CD4-positive, alpha-beta memory T cell (primary cell): ENCODE measurements at regions not wholly inside any gene's neighbourhood (a gene's known extent, or its start where the extent isn't known, plus 50 kb on each side); places are given as distances from the start of the nearest gene placed in this dataset.

Experiments used
- CTCF ChIA-PET: fragments of 350-600 bp; sonication (Branson Sonifier 250); formaldehyde crosslinking; loops from one replicate; lab custom pipeline; 2021; ENCODE audit warnings: inconsistent platforms; ENCODE audit not compliant: partially characterized antibody; lab: Charles Lee
- POLR2A ChIA-PET: fragments of 350-600 bp; sonication (Branson Sonifier 250); formaldehyde crosslinking; loops from one replicate; lab custom pipeline; 2021; ENCODE audit not compliant: partially characterized antibody; lab: Charles Lee
- DNase-seq, 5 donors: peaks; one replicate each; pipeline versions ENCODE4 v3.0.0 to v3.0.0-alpha.2; 2020 to 2022; ENCODE audit warnings: mixed read lengths in 1 of 5
- H3K27ac ChIP-seq: one replicate; pipeline ENCODE4 v1.7.0; 2013; ENCODE audit warnings: low read depth, low read length
- H3K27me3 ChIP-seq: 2 replicates; pipeline ENCODE4 v1.7.0; 2013; ENCODE audit warnings: mild to moderate bottlenecking, low read length, moderate library complexity; ENCODE audit not compliant: insufficient read depth
- H3K36me3 ChIP-seq: 2 replicates; pipeline ENCODE4 v1.7.0; 2013; ENCODE audit warnings: mild to moderate bottlenecking, low read length, moderate library complexity; ENCODE audit not compliant: insufficient read depth
- H3K4me1 ChIP-seq: 2 replicates; pipeline ENCODE4 v1.7.0; 2013; ENCODE audit warnings: mild to moderate bottlenecking, low read length, moderate library complexity; ENCODE audit not compliant: insufficient read depth
- H3K4me3 ChIP-seq, 2 donors: one replicate each; pipeline ENCODE4 v1.7.0; 2013; ENCODE audit warnings: low read length in 2 of 2, mild to moderate bottlenecking in 1 of 2
- H3K9me3 ChIP-seq, 2 donors: one replicate each; pipeline ENCODE4 v1.7.0; 2013; ENCODE audit warnings: low read length in 2 of 2, control low read depth in 1 of 2; ENCODE audit not compliant: control insufficient read depth in 1 of 2
- H3K27ac Mint-ChIP-seq, 7 donors: one replicate each; pipeline ENCODE4 v1.8.0; 2020 to 2021; ENCODE audit warnings: mixed read lengths in 7 of 7, mild to moderate bottlenecking in 6 of 7, inconsistent platforms in 3 of 7, moderate library complexity in 3 of 7
- H3K27me3 Mint-ChIP-seq, 2 donors: one replicate each; pipeline ENCODE4 v1.8.0; 2020 to 2021; ENCODE audit warnings: mixed read lengths in 2 of 2
- H3K36me3 Mint-ChIP-seq, 2 donors: one replicate each; pipeline ENCODE4 v1.8.0; 2020 to 2021; ENCODE audit warnings: mixed read lengths in 2 of 2, inconsistent platforms in 1 of 2, mild to moderate bottlenecking in 1 of 2
- H3K4me1 Mint-ChIP-seq, 4 donors: one replicate each; pipeline ENCODE4 v1.8.0; 2020 to 2021; ENCODE audit warnings: mixed read lengths in 4 of 4, mild to moderate bottlenecking in 1 of 4
- H3K4me3 Mint-ChIP-seq, 8 donors: one replicate each; pipeline ENCODE4 v1.8.0; 2020 to 2021; ENCODE audit warnings: mixed read lengths in 8 of 8, mild to moderate bottlenecking in 7 of 8, moderate library complexity in 6 of 8, inconsistent platforms in 3 of 8
- H3K9me3 Mint-ChIP-seq, 8 donors: one replicate each; pipeline ENCODE4 v1.8.0; 2020 to 2021; ENCODE audit warnings: mixed read lengths in 8 of 8, mild to moderate bottlenecking in 5 of 8, inconsistent platforms in 3 of 8, moderate library complexity in 1 of 8
- intact Hi-C: fragments of 100-400 bp; cut with micrococcal nuclease; formaldehyde crosslinking; loops from one replicate; pipeline ENCODE4 v1.15.1; 2023

DNA sequence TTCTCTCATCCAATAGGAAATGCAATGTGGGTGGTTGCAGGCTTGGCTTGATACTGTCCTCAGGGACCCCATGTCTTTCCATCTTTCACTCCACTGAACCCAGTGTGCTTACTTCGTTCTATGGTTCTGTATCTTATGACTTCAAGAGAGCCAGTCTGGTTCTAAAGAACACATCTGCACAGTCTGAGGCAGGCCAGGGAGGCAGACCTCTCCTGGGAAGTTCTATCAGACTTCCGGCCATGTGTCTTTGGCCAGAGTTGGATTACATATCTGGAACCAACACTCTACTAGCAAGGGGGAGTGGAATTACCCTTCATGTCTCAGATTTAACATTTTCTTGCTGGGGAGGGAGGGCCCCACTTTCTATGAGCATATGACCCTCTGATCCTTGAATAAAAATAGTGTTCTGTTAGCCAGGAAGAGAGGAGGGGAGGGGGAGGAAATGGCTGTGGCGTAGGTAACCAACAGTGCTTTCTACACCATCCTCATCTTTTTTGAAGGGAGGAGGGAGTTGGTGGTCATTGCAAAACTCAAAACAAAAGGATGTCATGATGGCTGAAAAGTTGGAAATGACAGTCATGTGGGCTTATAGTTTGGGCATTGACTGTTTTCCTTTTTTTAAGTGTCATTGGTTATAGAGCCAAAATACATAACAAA is 370.2 kb downstream of the GATA3 start:
- H3K9me3 ChIP-seq = no peaks in the 10 kb centered on the region
- H3K27me3 ChIP-seq = no peaks in the 10 kb centered on the region
- Mint-ChIP-seq H3K4me1 (peaks cover 13 to 19% (median 14%) of the 10 kb centered on the region in 4 donors), H3K36me3 (no peaks in the 10 kb centered on the region), H3K4me3 (peak overlapping the region in 4 of 8 donors; percentile 4 to 44 (median 8)), H3K27ac (peak overlapping the region; percentile 63 to 93 (median 88)), H3K9me3 (no peaks in the 10 kb centered on the region), H3K27me3 (no peaks in the 10 kb centered on the region)
- no peak overlapping the region for H3K4me3 ChIP-seq
- intact Hi-C loops = no loop called here
- POLR2A ChIA-PET = no interaction called here
- H3K36me3 ChIP-seq = no peaks in the 10 kb centered on the region
- CTCF ChIA-PET = no interaction called here
- H3K4me1 ChIP-seq = peaks cover 16% of the 10 kb centered on the region
- DNase-seq = peak in 3 of 5 donors; percentile 51 to 55 (median 53)
- no peak overlapping the region for H3K27ac ChIP-seq

- ChIA-PET POLR2A (interaction anchor here (2.2 kb wide), 1 partner anchor 10 kb away, joined by 5 read pairs; no protein-coding TSS in a partner anchor), CTCF (interaction anchor here (1.1 to 1.3 kb wide), 3 partner anchors 15 to 372 kb away, joined by 3 read pairs; no protein-coding TSS in a partner anchor)
- intact Hi-C loops = no loop called here
- Mint-ChIP-seq H3K27ac (no peak overlapping the region), H3K9me3 (no peaks in the 10 kb centered on the region), H3K27me3 (no peaks in the 10 kb centered on the region), H3K36me3 (no peaks in the 10 kb centered on the region), H3K4me1 (peaks cover 13 to 25% (median 19%) of the 10 kb centered on the region in 4 donors), H3K4me3 (no peak overlapping the region)
- Histone ChIP-seq H3K9me3 (no peaks in the 10 kb centered on the region), H3K36me3 (no peaks in the 10 kb centered on the region), H3K27me3 (no peaks in the 10 kb centered on the region), H3K4me3 (no peak overlapping the region), H3K4me1 (peaks cover 16% of the 10 kb centered on the region), H3K27ac (no peak overlapping the region)
- no peak for DNase-seq
Measured at GRCh38 chr10:8428654-8429053, 374.2 kb downstream of the GATA3 start.

- Histone ChIP-seq H3K4me1 (peaks cover 4% of the 10 kb centered on the region), H3K9me3 (no peaks in the 10 kb centered on the region)
- CTCF ChIA-PET = interaction anchor here (0.7 to 1.3 kb wide), 2 partner anchors 10 to 185 kb away, joined by 3 read pairs; no protein-coding TSS in a partner anchor
Measured at GRCh38 chr10:8430321-8430720, 375.8 kb downstream of the GATA3 start.

DNA sequence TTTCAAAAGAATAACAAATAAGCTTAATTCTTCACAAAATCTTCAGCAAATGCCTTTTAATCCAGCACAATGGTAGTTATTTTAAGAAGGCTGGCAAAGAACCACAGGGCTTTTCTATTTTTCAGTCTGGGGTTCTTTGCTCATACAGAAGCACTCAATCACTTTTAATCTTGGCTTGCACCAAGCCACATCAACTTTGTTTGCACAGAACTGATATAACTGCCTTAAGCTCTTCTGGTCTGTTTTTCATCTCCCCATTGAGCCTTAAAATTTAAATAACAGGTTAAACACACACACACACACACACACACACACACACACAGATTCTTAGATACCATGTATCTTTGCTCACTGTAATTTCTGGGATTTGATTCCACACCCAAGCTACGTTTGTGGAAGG is 377.0 kb downstream of the GATA3 start:
- Histone ChIP-seq H3K4me1 (no peaks in the 10 kb centered on the region), H3K9me3 (no peaks in the 10 kb centered on the region), H3K36me3 (no peaks in the 10 kb centered on the region), H3K4me3 (no peak overlapping the region), H3K27ac (no peak overlapping the region), H3K27me3 (no peaks in the 10 kb centered on the region)
- no peak for DNase-seq
- POLR2A ChIA-PET = interaction anchor here (0.6 to 2.2 kb wide), 5 partner anchors 10 to 356 kb away, joined by 3 to 12 read pairs (median 6); no protein-coding TSS in a partner anchor
- Mint-ChIP-seq H3K4me3 (no peak overlapping the region), H3K27me3 (no peaks in the 10 kb centered on the region), H3K4me1 (peaks cover 5 to 28% (median 8%) of the 10 kb centered on the region in 4 donors), H3K36me3 (no peaks in the 10 kb centered on the region), H3K9me3 (no peaks in the 10 kb centered on the region), H3K27ac (peak overlapping the region in 1 of 7 donors; percentile 60)
- intact Hi-C loops = no loop called here
- CTCF ChIA-PET = interaction anchor here (0.9 to 1.9 kb wide), 3 partner anchors 9 to 379 kb away, joined by 3 to 6 read pairs (median 3); no protein-coding TSS in a partner anchor

More at GRCh38 chr10:8430321-8430720, 375.8 kb downstream of the GATA3 start:
- Histone ChIP-seq H3K36me3 (no peaks in the 10 kb centered on the region), H3K4me3 (no peak overlapping the region), H3K27ac (no peak overlapping the region), H3K27me3 (no peaks in the 10 kb centered on the region)
- H3K4me1 Mint-ChIP-seq = peaks cover 4 to 21% (median 9%) of the 10 kb centered on the region in 4 donors
- H3K9me3 Mint-ChIP-seq = no peaks in the 10 kb centered on the region
- no peak for DNase-seq
- POLR2A ChIA-PET = interaction anchor here (0.7 to 2.2 kb wide), 3 partner anchors 8 to 369 kb away, joined by 3 to 5 read pairs (median 4); no protein-coding TSS in a partner anchor
- H3K4me3 Mint-ChIP-seq = no peak overlapping the region
- no peaks in the 10 kb centered on the region for H3K27me3 Mint-ChIP-seq
- no peaks in the 10 kb centered on the region for H3K36me3 Mint-ChIP-seq
- intact Hi-C loops = no loop called here
- no peak overlapping the region for H3K27ac Mint-ChIP-seq

- H3K9me3 ChIP-seq = no peaks in the 10 kb centered on the region
- Mint-ChIP-seq H3K4me3 (peak overlapping the region in 1 of 8 donors; percentile 30), H3K36me3 (no peaks in the 10 kb centered on the region), H3K4me1 (peaks cover 31 to 57% (median 40%) of the 10 kb centered on the region in 4 donors), H3K27me3 (no peaks in the 10 kb centered on the region), H3K9me3 (no peaks in the 10 kb centered on the region), H3K27ac (peak overlapping the region in 2 of 7 donors; percentile 35 to 60)
- H3K36me3 ChIP-seq = no peaks in the 10 kb centered on the region
- no peak for DNase-seq
- peaks cover 28% of the 10 kb centered on the region for H3K4me1 ChIP-seq
- H3K27ac ChIP-seq = no peak overlapping the region
- ChIA-PET POLR2A (interaction anchor here (0.9 to 1.9 kb wide), 3 partner anchors 8 to 33 kb away, joined by 3 to 6 read pairs (median 4); no protein-coding TSS in a partner anchor), CTCF (interaction anchor here (1.0 to 1.3 kb wide), 2 partner anchors 13 to 33 kb away, joined by 3 read pairs; no protein-coding TSS in a partner anchor)
- H3K27me3 ChIP-seq = no peaks in the 10 kb centered on the region
- intact Hi-C loops = no loop called here
- H3K4me3 ChIP-seq = no peak overlapping the region
Measured at GRCh38 chr10:8435186-8436055, 380.9 kb downstream of the GATA3 start.

GRCh38 chr10:8437896-8438295 is 383.4 kb downstream of the GATA3 start:
- Histone ChIP-seq H3K36me3 (no peaks in the 10 kb centered on the region), H3K4me3 (no peak overlapping the region), H3K4me1 (peaks cover 28% of the 10 kb centered on the region), H3K9me3 (no peaks in the 10 kb centered on the region), H3K27ac (no peak overlapping the region), H3K27me3 (no peaks in the 10 kb centered on the region)
- peak overlapping the region in 5 of 7 donors; percentile 76 to 90 (median 79) for H3K27ac Mint-ChIP-seq
- intact Hi-C loops = no loop called here
- H3K27me3 Mint-ChIP-seq = no peaks in the 10 kb centered on the region
- no peaks in the 10 kb centered on the region for H3K36me3 Mint-ChIP-seq
- peaks cover 31 to 46% (median 39%) of the 10 kb centered on the region in 4 donors for H3K4me1 Mint-ChIP-seq
- H3K4me3 Mint-ChIP-seq = peak overlapping the region in 5 of 8 donors; percentile 31 to 79 (median 58)
- CTCF ChIA-PET = interaction anchor here (1.0 kb wide), 1 partner anchor 18 kb away, joined by 3 read pairs; no protein-coding TSS in a partner anchor
- no peak for DNase-seq
- no peaks in the 10 kb centered on the region for H3K9me3 Mint-ChIP-seq
- POLR2A ChIA-PET = interaction anchor here (1.0 to 2.3 kb wide), 9 partner anchors 21 to 385 kb away, joined by 3 to 17 read pairs (median 6); no protein-coding TSS in a partner anchor
